Activated naive CD8-positive, alpha-beta T cell treated with anti-CD3 and anti-CD28 coated beads for 36 hours (primary cell): ENCODE measurements at regions not wholly inside any gene's neighbourhood (a gene's known extent, or its start where the extent isn't known, plus 50 kb on each side); places are given as distances from the start of the nearest gene placed in this dataset.

Experiments
- DNase-seq: peaks from one replicate; pipeline ENCODE4 v3.0.0; 2021
- H3K27ac Mint-ChIP-seq: one replicate; pipeline ENCODE4 v1.8.0; 2022; ENCODE audit warnings: mild to moderate bottlenecking, moderate library complexity, mixed read lengths
- H3K27me3 Mint-ChIP-seq: one replicate; pipeline ENCODE4 v1.8.0; 2022; ENCODE audit warnings: mild to moderate bottlenecking, mixed read lengths
- H3K36me3 Mint-ChIP-seq: one replicate; pipeline ENCODE4 v1.8.0; 2021; ENCODE audit warnings: mild to moderate bottlenecking, mixed read lengths
- H3K4me1 Mint-ChIP-seq: one replicate; pipeline ENCODE4 v1.8.0; 2021; ENCODE audit warnings: mixed read lengths
- H3K4me3 Mint-ChIP-seq: one replicate; pipeline ENCODE4 v1.8.0; 2022; ENCODE audit warnings: mild to moderate bottlenecking, moderate library complexity, mixed read lengths
- H3K9me3 Mint-ChIP-seq: one replicate; pipeline ENCODE4 v1.8.0; 2022; ENCODE audit warnings: mixed read lengths

DNA sequence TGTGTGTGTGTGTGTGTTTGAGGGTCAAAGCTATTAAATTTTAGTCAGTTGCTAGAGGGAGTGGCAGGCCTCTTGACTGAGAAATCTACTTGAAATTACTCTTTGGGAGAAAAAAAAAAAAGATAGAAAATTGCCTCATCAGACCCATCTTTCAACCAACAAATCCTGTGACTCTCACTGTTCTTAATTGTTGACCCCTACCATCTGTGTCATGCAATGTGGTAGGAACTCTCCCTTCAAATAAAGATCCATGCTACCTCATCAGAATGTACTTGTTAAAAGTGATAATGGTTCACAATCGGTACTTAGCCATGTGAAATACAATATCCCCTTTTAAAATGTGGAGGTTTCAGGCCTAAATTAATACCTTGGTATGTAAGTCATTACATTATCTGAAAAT, 670.8 kb upstream of the FANCL start:
- no peaks in the 10 kb centered on the region for H3K4me1 Mint-ChIP-seq
- no peaks in the 10 kb centered on the region for H3K9me3 Mint-ChIP-seq
- no peak for DNase-seq
- no peaks in the 10 kb centered on the region for H3K27me3 Mint-ChIP-seq
- no peaks in the 10 kb centered on the region for H3K36me3 Mint-ChIP-seq
- H3K4me3 Mint-ChIP-seq = no peak overlapping the region
- H3K27ac Mint-ChIP-seq = no peak overlapping the region

DNA sequence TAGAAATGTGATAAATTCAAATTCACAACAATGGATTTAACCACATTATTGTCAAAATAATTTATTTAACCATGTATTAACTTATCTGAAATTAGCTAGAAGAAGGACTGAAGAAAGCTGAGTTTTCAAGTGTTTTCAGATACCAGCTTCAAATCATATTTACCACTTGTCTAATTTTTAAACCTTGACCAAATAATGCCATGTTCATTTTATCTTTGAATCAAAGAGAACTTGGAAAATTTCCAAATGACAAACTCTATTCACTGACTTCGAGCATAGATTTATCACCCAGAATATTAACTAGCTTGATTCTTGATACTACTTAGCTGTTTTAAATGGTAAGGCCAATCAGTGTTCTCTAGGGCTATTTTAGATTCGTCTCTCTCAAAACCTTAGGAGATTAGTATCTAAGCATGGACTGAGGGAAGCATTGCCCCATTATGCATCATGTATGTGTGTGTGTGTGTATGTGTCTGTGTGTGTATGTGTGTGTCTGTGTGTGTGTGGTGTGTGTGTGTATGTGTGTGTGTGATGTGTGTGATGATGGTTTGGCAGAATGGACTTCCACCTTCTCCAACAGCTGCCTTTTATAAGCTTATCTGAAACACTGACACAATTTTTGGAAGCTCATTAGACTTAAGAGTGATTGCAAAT, 667.5 kb upstream of the FANCL start:
- no peaks in the 10 kb centered on the region for H3K4me1 Mint-ChIP-seq
- no peak overlapping the region for H3K4me3 Mint-ChIP-seq
- no peak overlapping the region for H3K27ac Mint-ChIP-seq
- H3K9me3 Mint-ChIP-seq = no peaks in the 10 kb centered on the region
- no peaks in the 10 kb centered on the region for H3K36me3 Mint-ChIP-seq
- peaks cover 4% of the 10 kb centered on the region for H3K27me3 Mint-ChIP-seq
- no peak for DNase-seq

DNA sequence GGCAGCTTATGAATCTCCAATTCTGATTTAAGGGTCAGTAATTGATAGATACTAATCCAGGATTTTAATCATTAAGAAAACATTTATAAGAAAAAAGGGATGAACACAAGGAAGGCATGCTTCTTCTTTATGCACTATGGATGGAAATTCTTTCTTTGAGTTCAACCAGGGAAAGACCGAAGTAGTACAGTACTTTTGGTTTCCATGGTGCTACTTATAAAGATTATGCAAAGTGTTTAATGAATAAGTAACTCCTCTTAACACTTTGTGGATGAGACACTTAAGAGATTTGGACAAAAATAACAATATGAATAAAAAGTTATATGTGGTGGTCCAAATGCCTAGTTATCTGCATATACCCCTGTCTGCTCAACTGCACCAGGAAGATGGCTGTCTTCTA, 666.5 kb upstream of the FANCL start:
- no peak overlapping the region for H3K4me3 Mint-ChIP-seq
- H3K9me3 Mint-ChIP-seq = no peaks in the 10 kb centered on the region
- H3K27me3 Mint-ChIP-seq = peaks cover 4% of the 10 kb centered on the region
- no peaks in the 10 kb centered on the region for H3K4me1 Mint-ChIP-seq
- no peak for DNase-seq
- no peaks in the 10 kb centered on the region for H3K36me3 Mint-ChIP-seq
- no peak overlapping the region for H3K27ac Mint-ChIP-seq

GRCh38 chr2:58906081-58906645, 665.0 kb upstream of the FANCL start:
- DNase-seq = no peak
- no peak overlapping the region for H3K27ac Mint-ChIP-seq
- no peaks in the 10 kb centered on the region for H3K9me3 Mint-ChIP-seq
- H3K27me3 Mint-ChIP-seq = peaks cover 4% of the 10 kb centered on the region
- no peak overlapping the region for H3K4me3 Mint-ChIP-seq
- no peaks in the 10 kb centered on the region for H3K36me3 Mint-ChIP-seq
- H3K4me1 Mint-ChIP-seq = no peaks in the 10 kb centered on the region

DNA sequence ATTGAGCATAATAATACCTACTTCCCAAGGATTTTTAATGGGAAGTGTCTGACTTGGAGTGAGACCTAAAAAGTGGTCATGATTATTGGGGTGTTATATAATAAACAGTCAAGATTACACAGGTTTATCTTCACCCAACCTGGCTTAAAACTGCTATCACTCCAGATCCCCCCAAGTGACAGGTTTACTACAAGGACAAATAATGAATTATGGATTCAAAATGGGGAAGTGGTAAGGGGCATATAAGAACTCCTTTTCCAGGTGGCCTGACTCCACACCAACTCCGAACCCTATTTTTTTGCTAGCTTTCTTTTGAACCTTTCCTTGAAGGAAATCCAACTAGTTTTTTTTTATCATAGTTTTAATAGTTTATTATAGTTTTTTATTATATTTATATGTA, 663.0 kb upstream of the FANCL start:
- Mint-ChIP-seq H3K4me1 (no peaks in the 10 kb centered on the region), H3K27ac (no peak overlapping the region), H3K36me3 (no peaks in the 10 kb centered on the region), H3K9me3 (no peaks in the 10 kb centered on the region), H3K4me3 (no peak overlapping the region), H3K27me3 (peaks cover 17% of the 10 kb centered on the region)
- DNase-seq = no peak

GRCh38 chr2:58903427-58903826, 662.3 kb upstream of the FANCL start:
- DNase-seq = no peak
- Mint-ChIP-seq H3K9me3 (no peaks in the 10 kb centered on the region), H3K27me3 (peaks cover 21% of the 10 kb centered on the region), H3K4me1 (no peaks in the 10 kb centered on the region), H3K4me3 (no peak overlapping the region), H3K27ac (no peak overlapping the region), H3K36me3 (no peaks in the 10 kb centered on the region)

DNA sequence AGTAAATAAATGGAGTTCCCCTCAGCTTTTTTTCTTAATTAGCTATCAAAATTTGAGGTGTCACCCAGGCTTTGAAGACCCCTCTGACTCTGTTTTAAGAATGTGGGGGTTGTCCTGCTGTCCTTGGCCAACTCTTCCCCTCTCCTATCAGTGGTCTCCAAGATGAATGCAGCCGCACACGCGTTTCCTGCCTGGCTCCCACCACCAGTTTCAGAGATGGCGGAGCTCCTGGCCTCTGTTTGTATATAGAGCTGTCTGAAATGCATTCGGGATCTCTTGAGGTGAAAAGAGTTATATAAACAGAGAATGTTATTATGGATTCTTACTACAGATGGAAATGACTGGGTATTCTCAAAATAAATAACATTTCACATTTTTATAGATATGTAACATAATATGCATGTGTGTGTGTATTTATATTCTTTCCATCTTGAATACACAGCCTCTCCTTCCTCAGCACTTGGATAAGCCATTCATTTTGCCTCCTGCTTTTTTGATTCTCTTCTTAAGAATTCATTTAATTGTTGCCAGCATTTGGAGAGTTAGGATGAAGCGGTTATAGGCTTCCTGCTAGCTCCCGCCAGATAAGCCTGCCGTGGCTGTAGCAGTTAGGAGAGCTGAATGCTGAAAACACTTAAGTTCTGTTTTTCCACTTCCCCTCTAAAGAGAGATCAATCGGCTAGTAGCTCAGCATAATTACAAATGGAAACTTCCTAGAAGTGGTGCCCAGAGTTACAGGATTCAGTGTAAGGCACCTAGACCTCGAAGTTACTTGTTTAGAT, 659.3 kb upstream of the FANCL start:
- H3K27ac Mint-ChIP-seq = no peak overlapping the region
- peaks cover 21% of the 10 kb centered on the region for H3K27me3 Mint-ChIP-seq
- no peak for DNase-seq
- no peaks in the 10 kb centered on the region for H3K4me1 Mint-ChIP-seq
- no peak overlapping the region for H3K4me3 Mint-ChIP-seq
- H3K9me3 Mint-ChIP-seq = no peaks in the 10 kb centered on the region
- no peaks in the 10 kb centered on the region for H3K36me3 Mint-ChIP-seq

GRCh38 chr2:58899692-58900091, 658.6 kb upstream of the FANCL start:
- no peak overlapping the region for H3K4me3 Mint-ChIP-seq
- H3K27ac Mint-ChIP-seq = no peak overlapping the region
- H3K9me3 Mint-ChIP-seq = no peaks in the 10 kb centered on the region
- peaks cover 21% of the 10 kb centered on the region for H3K27me3 Mint-ChIP-seq
- no peaks in the 10 kb centered on the region for H3K36me3 Mint-ChIP-seq
- no peaks in the 10 kb centered on the region for H3K4me1 Mint-ChIP-seq
- no peak for DNase-seq

DNA sequence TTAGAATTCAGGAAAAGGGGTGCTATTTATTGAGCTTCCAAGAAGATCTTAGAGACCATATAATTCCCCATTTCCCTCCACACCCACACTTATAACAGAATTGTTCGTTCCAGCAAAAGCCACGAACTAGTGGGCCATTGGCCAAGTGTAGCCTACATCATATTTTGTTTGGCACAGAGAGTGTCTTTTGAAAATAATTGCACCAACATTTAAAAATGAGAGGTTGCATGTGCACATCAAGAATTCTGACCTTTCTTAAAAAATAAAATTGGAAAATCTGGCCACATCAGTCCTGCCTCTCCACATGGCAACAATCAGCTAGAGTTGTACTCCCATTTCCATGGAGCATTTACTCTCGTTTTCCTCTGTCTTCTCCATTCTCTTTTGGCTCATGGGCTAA, 655.5 kb upstream of the FANCL start:
- Mint-ChIP-seq H3K9me3 (no peaks in the 10 kb centered on the region), H3K4me1 (no peaks in the 10 kb centered on the region), H3K4me3 (no peak overlapping the region), H3K36me3 (no peaks in the 10 kb centered on the region), H3K27ac (no peak overlapping the region), H3K27me3 (peaks cover 17% of the 10 kb centered on the region)
- no peak for DNase-seq

GRCh38 chr2:58895857-58896256, 654.7 kb upstream of the FANCL start:
- H3K4me1 Mint-ChIP-seq = no peaks in the 10 kb centered on the region
- H3K36me3 Mint-ChIP-seq = no peaks in the 10 kb centered on the region
- no peak overlapping the region for H3K27ac Mint-ChIP-seq
- H3K9me3 Mint-ChIP-seq = no peaks in the 10 kb centered on the region
- DNase-seq = no peak
- H3K27me3 Mint-ChIP-seq = peaks cover 17% of the 10 kb centered on the region
- no peak overlapping the region for H3K4me3 Mint-ChIP-seq

DNA sequence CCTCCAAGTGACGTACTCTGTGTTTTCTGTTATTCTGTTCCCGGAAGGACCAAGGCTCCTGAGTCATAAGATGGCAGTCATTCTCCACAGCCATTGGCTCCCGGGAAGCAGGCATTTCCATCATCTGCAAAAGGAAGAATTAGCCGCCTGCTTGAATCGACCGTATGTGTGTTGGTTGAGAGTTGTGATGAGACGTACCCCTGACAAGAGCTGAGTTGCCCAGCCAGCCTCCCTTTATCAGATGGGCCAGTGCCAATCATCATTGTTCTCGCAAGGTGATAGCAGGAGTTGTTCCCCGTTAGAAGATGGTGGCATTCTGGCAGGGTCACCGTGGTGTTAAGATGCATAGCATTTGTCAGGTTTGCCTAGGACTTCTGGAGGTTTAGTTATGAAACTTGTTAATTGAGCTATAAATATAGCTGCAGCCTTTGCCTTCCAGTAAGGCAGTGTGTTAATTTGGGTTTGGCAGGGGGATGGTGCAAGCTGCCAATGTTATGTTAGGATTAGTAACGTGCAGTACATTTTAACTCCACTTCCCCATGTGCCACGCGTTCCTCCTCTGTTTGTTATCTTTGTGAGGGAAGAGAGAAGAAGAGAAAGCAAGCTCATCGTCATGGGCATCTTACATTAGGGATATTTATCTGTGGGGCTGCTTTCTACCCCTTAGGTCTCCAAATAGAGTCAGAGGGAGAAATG, 652.7 kb upstream of the FANCL start:
- no peak overlapping the region for H3K27ac Mint-ChIP-seq
- H3K36me3 Mint-ChIP-seq = no peaks in the 10 kb centered on the region

GRCh38 chr2:58891828-58892377, 650.8 kb upstream of the FANCL start:
- no peaks in the 10 kb centered on the region for H3K36me3 Mint-ChIP-seq
- H3K27ac Mint-ChIP-seq = no peak overlapping the region
- H3K4me3 Mint-ChIP-seq = no peak overlapping the region
- no peak for DNase-seq
- H3K27me3 Mint-ChIP-seq = no peaks in the 10 kb centered on the region
- no peaks in the 10 kb centered on the region for H3K4me1 Mint-ChIP-seq
- no peaks in the 10 kb centered on the region for H3K9me3 Mint-ChIP-seq

More for the DNA sequence above, 652.7 kb upstream of the FANCL start:
- peaks cover 2% of the 10 kb centered on the region for H3K27me3 Mint-ChIP-seq
- H3K9me3 Mint-ChIP-seq = no peaks in the 10 kb centered on the region
- DNase-seq = no peak
- H3K4me1 Mint-ChIP-seq = no peaks in the 10 kb centered on the region
- H3K4me3 Mint-ChIP-seq = no peak overlapping the region

GRCh38 chr2:58890865-58891525, 649.9 kb upstream of the FANCL start:
- H3K27me3 Mint-ChIP-seq = no peaks in the 10 kb centered on the region
- no peaks in the 10 kb centered on the region for H3K4me1 Mint-ChIP-seq
- H3K4me3 Mint-ChIP-seq = no peak overlapping the region
- no peaks in the 10 kb centered on the region for H3K9me3 Mint-ChIP-seq
- H3K27ac Mint-ChIP-seq = no peak overlapping the region
- H3K36me3 Mint-ChIP-seq = no peaks in the 10 kb centered on the region
- no peak for DNase-seq

GRCh38 chr2:58886009-58886408, 644.9 kb upstream of the FANCL start:
- H3K27me3 Mint-ChIP-seq = no peaks in the 10 kb centered on the region
- H3K27ac Mint-ChIP-seq = no peak overlapping the region
- H3K9me3 Mint-ChIP-seq = no peaks in the 10 kb centered on the region
- no peaks in the 10 kb centered on the region for H3K4me1 Mint-ChIP-seq
- H3K4me3 Mint-ChIP-seq = no peak overlapping the region
- DNase-seq = no peak
- H3K36me3 Mint-ChIP-seq = no peaks in the 10 kb centered on the region

GRCh38 chr2:58879834-58880233, 638.7 kb upstream of the FANCL start:
- Mint-ChIP-seq H3K9me3 (no peaks in the 10 kb centered on the region), H3K4me1 (no peaks in the 10 kb centered on the region), H3K27ac (no peak overlapping the region), H3K36me3 (no peaks in the 10 kb centered on the region), H3K27me3 (peaks cover 4% of the 10 kb centered on the region), H3K4me3 (no peak overlapping the region)
- no peak for DNase-seq
